ENCODE measurements at regions not wholly inside any gene's neighbourhood (a gene's known extent, or its start where the extent isn't known, plus 50 kb on each side); places are given as distances from the start of the nearest gene placed in this dataset.
"Not testable (repeated sequence)": the region's sequence is repeated elsewhere in the genome, so short reads cannot be mapped to it uniquely, and the experiment has no call there.

- H3K27ac ChIP-seq (ENCODE audit: low read depth, low read length); H3K9ac ChIP-seq (ENCODE audit: low read length); H3K4me2 ChIP-seq (ENCODE audit: low read length); H3K36me3 Mint-ChIP-seq (ENCODE audit: low read depth, unreplicated experiment); H4K20me1 ChIP-seq (ENCODE audit: insufficient read depth, low read length); H3K27me3 ChIP-seq (ENCODE audit: insufficient read depth, low read length); H3K4me1 ChIP-seq (ENCODE audit: insufficient read depth, low read length); H3K79me2 ChIP-seq (ENCODE audit: insufficient read depth, low read length); H3K9me3 ChIP-seq (ENCODE audit: insufficient read depth, low read depth, low read length); H3K27ac Mint-ChIP-seq (ENCODE audit: unreplicated experiment); H3K27me3 Mint-ChIP-seq (ENCODE audit: low read depth, unreplicated experiment); H3K9me3 Mint-ChIP-seq (ENCODE audit: unreplicated experiment); FAIRE-seq; H2AFZ ChIP-seq (ENCODE audit: low read depth, low read length); H3K4me3 ChIP-seq (ENCODE audit: insufficient read depth, low read depth, low read length); DNase-seq (ENCODE audit: low read depth); H3K4me1 Mint-ChIP-seq (ENCODE audit: low read depth, unreplicated experiment); H3K36me3 ChIP-seq (ENCODE audit: insufficient read depth, low read length); H3K4me3 Mint-ChIP-seq (ENCODE audit: unreplicated experiment): not testable (repeated sequence)
These were observed 162.9 kb upstream of the PRKX start for GRCh38 chrX:3876393-3876792.

- not testable (repeated sequence) for H3K4me1 Mint-ChIP-seq (ENCODE audit: low read depth, unreplicated experiment); H3K4me3 ChIP-seq (ENCODE audit: insufficient read depth, low read depth, low read length); FAIRE-seq; DNase-seq (ENCODE audit: low read depth); H3K79me2 ChIP-seq (ENCODE audit: insufficient read depth, low read length); H3K36me3 ChIP-seq (ENCODE audit: insufficient read depth, low read length); H3K9ac ChIP-seq (ENCODE audit: low read length); H3K4me2 ChIP-seq (ENCODE audit: low read length); H3K27me3 Mint-ChIP-seq (ENCODE audit: low read depth, unreplicated experiment); H3K27ac ChIP-seq (ENCODE audit: low read depth, low read length); H3K9me3 ChIP-seq (ENCODE audit: insufficient read depth, low read depth, low read length); H3K4me3 Mint-ChIP-seq (ENCODE audit: unreplicated experiment); H3K9me3 Mint-ChIP-seq (ENCODE audit: unreplicated experiment); H3K4me1 ChIP-seq (ENCODE audit: insufficient read depth, low read length); H3K27me3 ChIP-seq (ENCODE audit: insufficient read depth, low read length); H3K27ac Mint-ChIP-seq (ENCODE audit: unreplicated experiment); H4K20me1 ChIP-seq (ENCODE audit: insufficient read depth, low read length); H3K36me3 Mint-ChIP-seq (ENCODE audit: low read depth, unreplicated experiment); H2AFZ ChIP-seq (ENCODE audit: low read depth, low read length)
These were observed 162.2 kb upstream of the PRKX start for GRCh38 chrX:3875638-3876037.

GRCh38 chrX:3872226-3872879 lies 158.9 kb upstream of the PRKX start:
- H3K27me3 ChIP-seq (ENCODE audit: insufficient read depth, low read length); H3K4me1 Mint-ChIP-seq (ENCODE audit: low read depth, unreplicated experiment); H3K27ac Mint-ChIP-seq (ENCODE audit: unreplicated experiment); H2AFZ ChIP-seq (ENCODE audit: low read depth, low read length); H4K20me1 ChIP-seq (ENCODE audit: insufficient read depth, low read length); FAIRE-seq; H3K4me2 ChIP-seq (ENCODE audit: low read length); H3K9me3 Mint-ChIP-seq (ENCODE audit: unreplicated experiment); H3K27ac ChIP-seq (ENCODE audit: low read depth, low read length); H3K4me1 ChIP-seq (ENCODE audit: insufficient read depth, low read length); H3K79me2 ChIP-seq (ENCODE audit: insufficient read depth, low read length); DNase-seq (ENCODE audit: low read depth); H3K36me3 Mint-ChIP-seq (ENCODE audit: low read depth, unreplicated experiment); H3K9ac ChIP-seq (ENCODE audit: low read length); H3K4me3 ChIP-seq (ENCODE audit: insufficient read depth, low read depth, low read length); H3K36me3 ChIP-seq (ENCODE audit: insufficient read depth, low read length); H3K27me3 Mint-ChIP-seq (ENCODE audit: low read depth, unreplicated experiment); H3K9me3 ChIP-seq (ENCODE audit: insufficient read depth, low read depth, low read length); H3K4me3 Mint-ChIP-seq (ENCODE audit: unreplicated experiment): not testable (repeated sequence)

- not testable (repeated sequence) for H3K27me3 Mint-ChIP-seq (ENCODE audit: low read depth, unreplicated experiment); H3K4me1 ChIP-seq (ENCODE audit: insufficient read depth, low read length); H3K27me3 ChIP-seq (ENCODE audit: insufficient read depth, low read length); H3K4me3 ChIP-seq (ENCODE audit: insufficient read depth, low read depth, low read length); H3K4me2 ChIP-seq (ENCODE audit: low read length); H3K4me1 Mint-ChIP-seq (ENCODE audit: low read depth, unreplicated experiment); H3K36me3 ChIP-seq (ENCODE audit: insufficient read depth, low read length); H3K79me2 ChIP-seq (ENCODE audit: insufficient read depth, low read length); H3K4me3 Mint-ChIP-seq (ENCODE audit: unreplicated experiment); H3K36me3 Mint-ChIP-seq (ENCODE audit: low read depth, unreplicated experiment); H4K20me1 ChIP-seq (ENCODE audit: insufficient read depth, low read length); H3K27ac Mint-ChIP-seq (ENCODE audit: unreplicated experiment); H2AFZ ChIP-seq (ENCODE audit: low read depth, low read length); H3K27ac ChIP-seq (ENCODE audit: low read depth, low read length); DNase-seq (ENCODE audit: low read depth); H3K9ac ChIP-seq (ENCODE audit: low read length); H3K9me3 Mint-ChIP-seq (ENCODE audit: unreplicated experiment); H3K9me3 ChIP-seq (ENCODE audit: insufficient read depth, low read depth, low read length); FAIRE-seq
These were observed 153.8 kb upstream of the PRKX start for GRCh38 chrX:3867067-3867831.

GRCh38 chrX:3858332-3858731 lies 144.9 kb upstream of the PRKX start:
- H4K20me1 ChIP-seq (ENCODE audit: insufficient read depth, low read length); H3K4me3 ChIP-seq (ENCODE audit: insufficient read depth, low read depth, low read length); H2AFZ ChIP-seq (ENCODE audit: low read depth, low read length); H3K9me3 ChIP-seq (ENCODE audit: insufficient read depth, low read depth, low read length); H3K27ac Mint-ChIP-seq (ENCODE audit: unreplicated experiment); FAIRE-seq; H3K4me1 ChIP-seq (ENCODE audit: insufficient read depth, low read length); H3K9ac ChIP-seq (ENCODE audit: low read length); H3K4me2 ChIP-seq (ENCODE audit: low read length); H3K27me3 Mint-ChIP-seq (ENCODE audit: low read depth, unreplicated experiment); H3K4me1 Mint-ChIP-seq (ENCODE audit: low read depth, unreplicated experiment); H3K27me3 ChIP-seq (ENCODE audit: insufficient read depth, low read length); H3K36me3 ChIP-seq (ENCODE audit: insufficient read depth, low read length); H3K27ac ChIP-seq (ENCODE audit: low read depth, low read length); H3K9me3 Mint-ChIP-seq (ENCODE audit: unreplicated experiment); H3K79me2 ChIP-seq (ENCODE audit: insufficient read depth, low read length); DNase-seq (ENCODE audit: low read depth); H3K4me3 Mint-ChIP-seq (ENCODE audit: unreplicated experiment); H3K36me3 Mint-ChIP-seq (ENCODE audit: low read depth, unreplicated experiment): not testable (repeated sequence)

- not testable (repeated sequence) for H3K27ac Mint-ChIP-seq (ENCODE audit: unreplicated experiment); H3K4me3 ChIP-seq (ENCODE audit: insufficient read depth, low read depth, low read length)
These were observed 130.2 kb upstream of the PRKX start for GRCh38 chrX:3843522-3844145.

More at GRCh38 chrX:3843522-3844145, 130.2 kb upstream of the PRKX start:
- not testable (repeated sequence) for H3K79me2 ChIP-seq (ENCODE audit: insufficient read depth, low read length); H2AFZ ChIP-seq (ENCODE audit: low read depth, low read length); H3K27ac ChIP-seq (ENCODE audit: low read depth, low read length); H3K4me2 ChIP-seq (ENCODE audit: low read length); H3K9me3 ChIP-seq (ENCODE audit: insufficient read depth, low read depth, low read length); FAIRE-seq; DNase-seq (ENCODE audit: low read depth); H3K9me3 Mint-ChIP-seq (ENCODE audit: unreplicated experiment); H3K36me3 Mint-ChIP-seq (ENCODE audit: low read depth, unreplicated experiment); H3K4me1 Mint-ChIP-seq (ENCODE audit: low read depth, unreplicated experiment); H3K36me3 ChIP-seq (ENCODE audit: insufficient read depth, low read length); H3K27me3 Mint-ChIP-seq (ENCODE audit: low read depth, unreplicated experiment); H3K27me3 ChIP-seq (ENCODE audit: insufficient read depth, low read length); H4K20me1 ChIP-seq (ENCODE audit: insufficient read depth, low read length); H3K9ac ChIP-seq (ENCODE audit: low read length); H3K4me3 Mint-ChIP-seq (ENCODE audit: unreplicated experiment); H3K4me1 ChIP-seq (ENCODE audit: insufficient read depth, low read length)

Data from astrocyte (in vitro differentiated cells and primary cell).